NCI-H524 treated with DMSO at 0.1 percent for 48 hours (cell line): ENCODE measurements at regions not wholly inside any gene's neighbourhood (a gene's known extent, or its start where the extent isn't known, plus 50 kb on each side); places are given as distances from the start of the nearest gene placed in this dataset.

Source experiments
- DNase-seq: peaks from one replicate; lab custom pipeline; 2025; lab: John Stamatoyannopoulos, UW

DNA sequence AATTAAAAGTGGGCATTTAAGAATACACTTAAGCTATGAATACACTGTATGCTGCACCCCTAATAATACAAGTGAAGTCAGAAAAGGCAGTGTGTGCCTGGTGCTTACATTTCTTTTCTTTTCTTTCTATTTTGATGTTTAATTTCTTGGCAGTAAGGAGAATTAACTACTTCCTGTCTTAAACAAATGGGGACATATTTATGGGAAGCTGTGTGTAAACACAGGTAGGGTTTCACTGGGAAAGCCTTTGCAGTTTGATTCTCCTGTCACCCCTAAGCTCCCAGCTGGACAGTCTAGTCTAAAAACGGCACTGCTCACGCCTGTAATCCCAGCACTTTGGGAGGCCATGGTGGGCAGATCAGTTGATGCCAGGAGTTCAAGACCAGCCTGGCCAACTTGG, 146.0 kb downstream of the MIS18A start:
- no peak for DNase-seq

DNA sequence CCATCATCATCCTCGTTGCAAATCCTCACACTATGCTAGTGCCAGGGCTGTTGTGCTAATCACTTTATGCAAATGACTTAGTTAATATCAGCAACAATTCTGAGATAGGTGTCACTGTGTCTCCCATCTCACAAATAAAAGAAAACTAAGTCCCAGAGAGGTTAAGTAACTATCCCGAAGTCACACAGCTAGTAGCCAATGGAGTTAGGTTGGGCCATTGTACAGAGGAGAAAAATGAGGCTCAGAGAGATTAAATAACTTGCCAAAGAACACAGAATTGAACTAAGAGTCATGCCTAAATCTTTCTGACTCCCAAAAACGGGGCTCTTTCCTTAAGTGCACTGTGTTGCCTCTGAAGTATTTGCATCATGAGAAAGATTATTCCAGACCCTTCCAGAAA, 146.4 kb downstream of the MIS18A start:
- no peak for DNase-seq

- no peak for DNase-seq
These were observed 146.9 kb downstream of the MIS18A start for GRCh38 chr21:32131960-32132359.

DNA sequence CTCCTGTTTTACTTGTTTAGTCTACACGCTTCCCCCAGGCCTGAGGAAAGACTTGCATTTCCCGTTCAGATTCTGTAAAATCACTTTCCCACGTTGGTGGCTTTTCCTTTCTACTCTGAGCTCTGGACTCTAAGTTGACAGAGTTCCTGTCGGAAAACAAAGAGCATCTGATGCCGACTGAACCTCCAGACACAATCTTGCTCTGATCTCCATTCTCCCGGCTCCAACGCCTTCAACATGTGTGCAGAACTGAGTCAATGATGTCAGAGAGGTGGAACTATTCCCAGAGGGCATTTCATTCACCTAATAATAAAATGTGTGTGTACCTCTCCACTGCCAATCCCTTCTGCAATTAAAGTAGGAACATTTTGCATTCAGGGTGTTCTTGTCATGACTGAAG, 147.7 kb downstream of the MIS18A start:
- no peak for DNase-seq

- DNase-seq: no peak
These were observed 148.6 kb downstream of the MIS18A start for GRCh38 chr21:32130031-32130891.

DNA sequence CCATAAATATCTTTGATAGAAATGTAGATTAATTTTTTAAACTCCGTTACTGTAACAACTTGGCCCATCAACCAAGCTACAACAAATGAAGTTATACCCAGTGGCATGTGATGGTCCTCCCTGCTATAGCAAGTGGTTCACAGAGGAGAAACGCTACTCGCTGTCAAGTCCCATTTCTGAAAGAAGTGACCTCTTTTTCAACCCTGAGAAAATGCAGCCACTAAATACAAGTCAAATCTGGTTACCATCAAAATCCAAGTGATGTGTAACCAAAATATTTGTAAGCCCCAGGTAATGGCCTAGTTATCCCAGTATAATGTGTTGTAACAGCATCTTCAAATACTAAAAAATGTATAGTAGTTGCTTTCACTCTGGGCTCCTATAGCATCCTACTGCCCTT, 151.8 kb downstream of the MIS18A start:
- DNase-seq: no peak

DNA sequence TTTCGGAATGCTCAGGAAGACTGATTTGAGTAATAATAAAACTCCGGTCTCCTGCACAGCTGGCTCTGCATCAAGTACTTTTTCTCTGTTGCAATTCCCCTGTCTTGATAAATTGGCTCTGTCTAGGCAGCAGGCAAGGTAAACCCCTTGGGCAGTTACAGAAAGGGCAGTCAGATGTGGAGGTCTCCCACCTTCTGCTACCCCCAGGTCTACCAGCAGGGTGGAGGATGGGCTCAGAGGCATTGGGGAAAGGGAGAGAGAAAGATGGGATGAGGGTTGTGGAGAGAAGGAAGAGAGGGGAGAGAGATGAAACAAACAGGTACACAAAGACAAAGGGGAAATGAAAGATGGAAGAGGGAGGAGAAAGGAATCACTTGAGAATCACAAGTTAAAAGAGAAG, 156.8 kb downstream of the MIS18A start:
- no peak for DNase-seq

DNA sequence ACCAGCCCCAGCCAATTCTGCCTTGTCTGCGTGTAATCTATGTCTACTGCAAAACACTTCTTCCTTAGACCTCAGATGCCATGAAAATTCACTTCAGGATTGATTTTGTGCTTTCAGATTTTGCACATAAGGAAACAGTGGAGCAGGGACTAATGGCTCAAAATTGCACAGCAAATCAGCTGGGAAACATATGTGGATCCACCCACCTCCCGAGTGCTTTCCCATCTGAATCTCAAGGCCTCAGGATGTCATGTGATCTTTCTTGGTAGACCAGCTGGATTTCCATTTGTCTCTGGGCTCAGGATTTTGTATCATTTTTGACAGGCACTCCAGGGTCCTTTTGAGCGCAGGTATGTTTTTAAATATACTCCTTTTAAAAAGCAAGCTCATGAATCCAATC, 158.6 kb downstream of the MIS18A start:
- DNase-seq: no peak

DNA sequence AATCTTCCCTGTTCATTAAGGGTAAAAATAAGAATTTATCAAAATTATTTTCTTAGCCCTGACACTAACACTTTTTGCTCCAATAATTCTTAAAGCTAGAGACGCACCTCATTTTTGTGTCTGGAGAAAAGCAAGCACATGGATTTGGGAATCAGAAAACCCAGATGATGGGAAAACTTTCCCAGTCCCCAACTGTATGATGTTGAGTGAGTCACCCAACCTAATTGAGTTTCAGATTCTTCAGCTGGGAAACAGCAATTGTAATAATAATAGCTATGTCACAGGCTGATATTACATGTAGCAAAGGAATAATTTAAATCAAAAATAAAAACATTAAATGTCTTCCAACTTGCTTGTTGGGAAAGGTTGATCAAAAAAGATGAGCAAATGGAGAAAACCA, 159.0 kb downstream of the MIS18A start:
- no peak for DNase-seq

- no peak for DNase-seq
These were observed 159.5 kb downstream of the MIS18A start for GRCh38 chr21:32119389-32119788.

DNA sequence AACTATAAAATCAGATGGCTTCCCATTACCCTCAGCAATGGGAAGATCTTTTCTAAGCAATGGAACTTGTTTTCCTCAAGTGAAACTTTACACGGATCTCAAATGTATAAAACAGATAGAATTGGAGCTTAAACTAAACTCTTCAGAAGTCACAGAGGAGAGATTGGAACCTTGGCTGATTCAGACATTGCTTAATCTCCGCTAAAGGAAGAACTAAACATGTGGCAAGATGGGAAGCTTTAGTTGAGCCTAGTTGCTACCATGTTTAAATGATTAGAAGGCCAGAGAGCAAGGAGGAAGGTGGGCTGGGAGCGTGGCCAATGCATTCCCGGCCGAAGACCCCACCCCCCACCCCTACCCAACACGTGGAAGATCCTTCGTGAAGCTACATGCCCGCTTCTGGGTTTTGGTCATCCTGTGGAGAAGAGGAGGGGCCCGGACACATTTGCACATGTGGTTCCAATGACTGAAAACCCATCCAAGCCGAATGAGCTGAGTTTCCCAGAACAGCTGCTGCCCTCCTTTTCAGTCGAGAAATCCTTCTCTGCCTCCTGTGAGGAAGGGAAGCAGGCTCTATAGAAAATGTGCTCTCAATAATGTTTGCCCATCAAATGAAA, 164.3 kb downstream of the MIS18A start:
- no peak for DNase-seq

GRCh38 chr21:32113486-32113885, 165.4 kb downstream of the MIS18A start:
- DNase-seq: no peak

GRCh38 chr21:32112195-32112594, 166.7 kb downstream of the MIS18A start:
- no peak for DNase-seq

GRCh38 chr21:32108566-32108965, 170.3 kb downstream of the MIS18A start:
- DNase-seq: no peak

GRCh38 chr21:32103361-32103760, 175.5 kb downstream of the MIS18A start:
- DNase-seq: no peak

- DNase-seq: no peak
These were observed 176.4 kb downstream of the MIS18A start for GRCh38 chr21:32102426-32102825.

DNA sequence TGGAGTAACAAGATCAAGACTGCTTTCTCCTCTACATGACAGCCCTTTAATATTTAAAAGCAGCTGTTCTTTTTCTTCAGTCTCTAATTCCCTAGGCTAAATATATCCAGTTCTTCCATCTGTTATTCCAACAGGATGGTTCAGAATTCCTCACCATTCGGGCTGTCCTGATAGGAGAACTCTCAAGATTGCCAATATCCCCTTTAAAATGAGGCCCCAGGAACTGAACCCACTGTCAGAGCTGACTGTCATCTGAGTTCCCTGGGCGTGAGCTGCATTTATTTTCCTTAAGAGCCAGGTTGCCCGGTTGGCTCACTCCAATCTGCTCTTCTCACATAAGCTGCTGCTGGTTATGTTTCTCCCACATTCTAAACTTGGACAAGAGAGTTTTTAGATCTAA, 177.6 kb downstream of the MIS18A start:
- DNase-seq: peak; percentile 86

DNA sequence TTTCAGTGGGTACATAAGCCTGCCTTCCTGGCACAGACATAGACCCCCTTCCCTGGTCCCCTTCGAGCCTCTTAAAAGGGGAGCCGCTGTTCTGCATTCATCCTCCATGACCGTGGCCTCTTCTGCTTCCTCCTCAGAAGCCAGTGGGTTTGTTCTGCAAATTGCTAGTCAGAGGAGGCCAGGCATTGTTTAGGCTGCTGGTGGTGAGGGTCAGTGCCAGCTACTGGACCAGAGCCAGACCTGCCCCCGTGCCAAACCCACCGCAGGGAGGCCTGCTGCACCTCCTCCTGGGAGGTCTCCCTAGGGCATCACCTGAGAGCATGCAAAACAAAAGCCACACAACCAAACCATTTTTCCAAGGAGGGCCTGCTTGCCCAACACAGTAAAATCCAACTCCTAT, 178.4 kb downstream of the MIS18A start:
- DNase-seq: no peak

GRCh38 chr21:32099812-32100416, 178.9 kb downstream of the MIS18A start:
- DNase-seq: no peak

DNA sequence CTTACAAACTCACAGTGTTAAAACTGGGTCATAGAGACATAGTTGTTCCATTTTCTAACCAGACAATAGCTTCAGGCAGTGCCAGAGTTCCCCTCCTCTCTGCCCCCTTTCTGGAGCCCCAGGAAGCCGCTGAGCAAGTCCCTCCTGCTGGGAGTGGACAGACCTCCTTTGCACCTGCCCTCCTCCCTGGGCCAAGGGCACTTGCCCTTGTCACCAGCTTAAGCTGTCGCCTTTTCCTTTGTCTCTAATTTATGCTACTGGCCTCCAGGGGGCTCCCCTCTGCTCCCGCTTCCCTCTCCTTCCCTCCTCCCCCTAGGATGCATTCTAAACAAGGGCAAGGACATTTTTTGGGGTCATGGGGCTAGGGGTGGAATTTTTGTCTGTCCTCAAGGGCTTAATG, 182.4 kb downstream of the MIS18A start:
- DNase-seq: peak; percentile 24

- DNase-seq: peak; percentile 18
These were observed 184.0 kb downstream of the MIS18A start for GRCh38 chr21:32094804-32095203.

DNA sequence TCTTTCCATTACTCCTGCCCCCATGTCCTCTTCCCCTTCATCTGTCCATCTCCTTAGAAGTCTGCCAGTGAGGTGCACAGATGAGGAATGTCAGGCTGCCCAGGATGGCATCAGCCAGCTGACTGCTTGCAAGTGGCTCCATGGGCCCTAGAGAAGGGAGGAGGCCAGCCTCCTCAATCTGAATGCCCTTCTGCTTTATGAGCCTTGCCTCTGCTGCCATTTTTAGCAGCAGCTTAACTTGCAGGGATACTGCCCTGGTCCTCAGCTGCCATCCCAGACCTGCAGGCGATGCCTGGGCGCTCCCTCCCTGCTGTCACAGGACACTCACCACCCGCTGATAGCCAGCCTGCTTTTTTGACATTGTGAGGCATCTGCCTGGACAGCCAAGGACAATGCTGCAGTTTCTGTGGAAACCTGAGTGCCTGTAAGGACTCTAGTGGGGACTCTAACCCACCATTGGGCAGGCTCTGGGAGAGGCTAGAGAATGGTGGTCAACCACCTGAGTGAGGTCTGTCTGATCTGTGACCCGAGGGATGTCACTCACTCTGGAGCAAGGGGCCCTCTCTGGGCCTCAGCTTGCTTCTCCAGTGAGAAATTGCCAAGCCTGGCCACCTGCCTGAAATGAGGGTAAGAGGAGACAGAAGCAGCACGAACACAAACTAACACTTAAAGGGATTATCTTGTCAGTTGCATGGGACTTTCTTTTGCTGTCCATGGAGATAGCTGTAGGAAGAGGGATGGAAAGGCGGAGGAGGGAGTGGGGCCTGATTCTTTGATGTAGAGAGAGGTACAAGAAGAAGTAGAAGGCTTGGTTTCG, 185.0 kb downstream of the MIS18A start:
- no peak for DNase-seq
